ENCODE measurements at regions not wholly inside any gene's neighbourhood (a gene's known extent, or its start where the extent isn't known, plus 50 kb on each side); places are given as distances from the start of the nearest gene placed in this dataset.
"Not testable (repeated sequence)": the region's sequence is repeated elsewhere in the genome, so short reads cannot be mapped to it uniquely, and the experiment has no call there.

GRCh38 chr9:42656789-42657188, 473.3 kb downstream of the SPATA31A6 start:
- not testable (repeated sequence) for DNase-seq (ENCODE audit: low read depth in 2 of 2)

GRCh38 chr9:42657496-42657895, 474.0 kb downstream of the SPATA31A6 start:
- DNase-seq (ENCODE audit: low read depth in 2 of 2) = not testable (repeated sequence)

- not testable (repeated sequence) for DNase-seq (ENCODE audit: low read depth in 2 of 2)
These were observed 513.7 kb downstream of the SPATA31A6 start for GRCh38 chr9:42697146-42697545.

- DNase-seq (ENCODE audit: low read depth in 2 of 2) = not testable (repeated sequence)
These were observed 519.4 kb downstream of the SPATA31A6 start for GRCh38 chr9:42702890-42703289.

GRCh38 chr9:42724841-42725835, 541.7 kb downstream of the SPATA31A6 start:
- DNase-seq (ENCODE audit: low read depth in 2 of 2) = peak in 1 of 2 donors; percentile 5

- peak; percentile 3 to 32 for DNase-seq (ENCODE audit: low read depth in 2 of 2)
These were observed 559.8 kb downstream of the SPATA31A6 start for GRCh38 chr9:42743030-42743814.

GRCh38 chr9:42757251-42757650, 573.8 kb downstream of the SPATA31A6 start:
- not testable (repeated sequence) for DNase-seq (ENCODE audit: low read depth in 2 of 2)

GRCh38 chr9:42759320-42759719, 575.9 kb downstream of the SPATA31A6 start:
- not testable (repeated sequence) for DNase-seq (ENCODE audit: low read depth in 2 of 2)

- DNase-seq (ENCODE audit: low read depth in 2 of 2) = not testable (repeated sequence)
These were observed 598.7 kb downstream of the SPATA31A6 start for GRCh38 chr9:42782201-42782600.

GRCh38 chr9:42792725-42793124, 609.3 kb downstream of the SPATA31A6 start:
- DNase-seq (ENCODE audit: low read depth in 2 of 2) = not testable (repeated sequence)

- not testable (repeated sequence) for DNase-seq (ENCODE audit: low read depth in 2 of 2)
These were observed 615.1 kb downstream of the SPATA31A6 start for GRCh38 chr9:42798571-42798970.

- not testable (repeated sequence) for DNase-seq (ENCODE audit: low read depth in 2 of 2)
These were observed 619.3 kb downstream of the SPATA31A6 start for GRCh38 chr9:42802716-42803115.

- DNase-seq (ENCODE audit: low read depth in 2 of 2) = not testable (repeated sequence)
These were observed 623.2 kb downstream of the SPATA31A6 start for GRCh38 chr9:42806674-42807073.

- DNase-seq (ENCODE audit: low read depth in 2 of 2) = not testable (repeated sequence)
These were observed 638.0 kb downstream of the SPATA31A6 start for GRCh38 chr9:42821468-42821867.

- not testable (repeated sequence) for DNase-seq (ENCODE audit: low read depth in 2 of 2)
These were observed 664.7 kb downstream of the SPATA31A6 start for GRCh38 chr9:42848156-42848555.

GRCh38 chr9:42850896-42851693, 667.6 kb downstream of the SPATA31A6 start:
- DNase-seq (ENCODE audit: low read depth in 2 of 2) = not testable (repeated sequence)

- DNase-seq (ENCODE audit: low read depth in 2 of 2) = not testable (repeated sequence)
These were observed 668.2 kb downstream of the SPATA31A6 start for GRCh38 chr9:42851701-42852100.

- not testable (repeated sequence) for DNase-seq (ENCODE audit: low read depth in 2 of 2)
These were observed 668.9 kb downstream of the SPATA31A6 start for GRCh38 chr9:42852133-42852930.

- not testable (repeated sequence) for DNase-seq (ENCODE audit: low read depth in 2 of 2)
These were observed 676.7 kb downstream of the SPATA31A6 start for GRCh38 chr9:42860133-42860532.

GRCh38 chr9:42862465-42862864, 679.0 kb downstream of the SPATA31A6 start:
- DNase-seq (ENCODE audit: low read depth in 2 of 2) = not testable (repeated sequence)

Measured in activated CD8-positive, alpha-beta memory T cell treated with anti-CD3 and anti-CD28 coated beads for 4 hours (primary cell).